Astrocyte of the cerebellum (primary cell): ENCODE measurements at regions not wholly inside any gene's neighbourhood (a gene's known extent, or its start where the extent isn't known, plus 50 kb on each side); places are given as distances from the start of the nearest gene placed in this dataset.

Source experiments
- DNase-seq: peaks from one replicate; pipeline ENCODE4 v3.0.0-alpha.2; 2011; ENCODE audit warnings: low read depth
- H3K4me3 ChIP-seq: 2 replicates; pipeline ENCODE4 v1.5.1; 2011; ENCODE audit warnings: mild to moderate bottlenecking, low read depth, low read length, moderate library complexity
- CTCF ChIP-seq: IDR thresholded peaks from 2 replicates; pipeline ENCODE4 v1.5.1; 2012; ENCODE audit warnings: low read length, low read depth, moderate library complexity, mild to moderate bottlenecking; ENCODE audit errors: missing control alignments
- in situ Hi-C: cut with HindIII; loops from 2 replicates; pipeline ENCODE4 v1.10.0; 2017; ENCODE audit warnings: low sequenced_read_pairs

GRCh38 chr19:31875591-31875990, 469.8 kb upstream of the ZNF507 start:
- in situ Hi-C loops, result no loop called here
- no peak overlapping the region for H3K4me3 ChIP-seq
- no peak for DNase-seq
- no peak for TF ChIP-seq CTCF

DNA sequence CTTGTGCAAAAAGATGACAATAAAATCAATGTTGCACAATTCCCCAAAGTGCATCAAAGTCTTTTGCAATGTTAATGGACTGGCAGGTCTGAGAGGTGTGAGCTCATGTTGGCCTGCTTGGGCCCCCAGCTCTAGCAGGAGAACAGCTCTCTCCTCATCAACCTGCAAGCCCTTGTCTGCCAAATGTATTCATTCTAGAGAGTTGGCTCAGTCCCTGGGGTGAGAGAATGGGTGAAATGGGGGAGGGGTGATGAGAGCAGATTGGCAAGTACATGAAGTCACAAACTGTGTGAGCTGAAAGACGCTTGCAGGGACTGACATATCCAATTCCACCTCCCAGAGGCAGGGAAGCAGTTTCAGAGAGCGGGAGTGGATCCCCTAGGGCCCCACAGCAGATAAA, 465.1 kb upstream of the ZNF507 start:
- H3K4me3 ChIP-seq, result no peak overlapping the region
- no peak for DNase-seq
- in situ Hi-C loops, result no loop called here
- TF ChIP-seq CTCF, result no peak

- TF ChIP-seq CTCF, result no peak
These were observed 463.4 kb upstream of the ZNF507 start for GRCh38 chr19:31881988-31882387.

DNA sequence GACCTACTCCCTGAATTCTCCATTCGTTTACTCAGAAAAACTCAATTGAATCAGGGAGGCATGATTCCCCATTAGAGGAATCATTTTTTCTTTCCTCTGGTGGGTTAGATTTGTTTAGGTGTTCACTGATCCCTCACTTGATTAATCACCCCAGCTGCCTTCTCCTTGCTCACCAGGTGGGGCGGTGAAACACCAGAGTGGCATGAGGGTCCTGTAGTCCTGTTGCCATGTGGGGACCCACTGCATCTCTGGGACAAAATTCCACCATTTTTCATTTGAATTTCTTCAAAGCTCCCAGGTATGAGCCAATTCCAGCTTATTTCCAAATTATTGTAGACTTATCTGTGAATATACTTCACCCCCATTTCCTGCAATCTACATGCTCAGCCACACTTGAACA, 462.7 kb upstream of the ZNF507 start:
- DNase-seq, result no peak
- H3K4me3 ChIP-seq, result no peak overlapping the region
- in situ Hi-C loops, result no loop called here
- no peak for TF ChIP-seq CTCF

More at GRCh38 chr19:31881988-31882387, 463.4 kb upstream of the ZNF507 start:
- in situ Hi-C loops, result no loop called here
- no peak for DNase-seq
- H3K4me3 ChIP-seq, result no peak overlapping the region

GRCh38 chr19:31883296-31883990, 462.0 kb upstream of the ZNF507 start:
- no peak for TF ChIP-seq CTCF
- no peak for DNase-seq
- no peak overlapping the region for H3K4me3 ChIP-seq
- in situ Hi-C loops, result no loop called here

DNA sequence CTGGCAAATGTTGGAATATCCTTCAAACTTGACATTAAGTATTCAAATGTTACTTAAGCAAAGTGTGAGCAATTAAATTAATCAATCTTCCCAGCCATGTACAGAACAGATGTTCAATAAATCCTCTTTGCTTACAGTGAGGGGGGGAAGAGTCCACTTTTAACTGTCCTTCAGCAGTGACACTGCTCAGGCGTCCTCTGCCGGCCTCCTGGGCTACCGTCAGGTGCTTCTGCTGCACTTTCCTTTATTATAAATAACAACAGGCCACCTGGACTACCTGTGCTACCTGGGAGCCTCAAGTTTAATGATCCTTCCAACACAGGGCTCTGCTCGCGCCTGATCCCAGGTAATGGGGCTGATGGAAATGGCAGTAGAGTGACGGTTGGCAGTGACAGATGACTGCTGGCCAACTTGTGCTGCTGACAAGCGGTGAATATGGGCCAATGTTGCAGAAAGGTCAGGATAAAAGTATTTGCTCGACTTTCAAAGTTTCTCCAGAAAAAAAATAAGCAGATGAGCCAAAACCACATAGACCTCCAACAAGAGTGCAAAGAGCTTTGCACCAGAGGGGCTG, 460.0 kb upstream of the ZNF507 start:
- no peak overlapping the region for H3K4me3 ChIP-seq
- in situ Hi-C loops, result no loop called here

More for the DNA sequence above, 460.0 kb upstream of the ZNF507 start:
- DNase-seq, result no peak
- no peak for TF ChIP-seq CTCF
